Glutamatergic neuron (in vitro differentiated cells): ENCODE measurements at regions not wholly inside any gene's neighbourhood (a gene's known extent, or its start where the extent isn't known, plus 50 kb on each side); places are given as distances from the start of the nearest gene placed in this dataset.
"Not testable (repeated sequence)": the region's sequence is repeated elsewhere in the genome, so short reads cannot be mapped to it uniquely, and the experiment has no call there.

Experiments used
- DNase-seq: peaks from one replicate; pipeline ENCODE4 v3.0.0; 2022
- H3K27ac Mint-ChIP-seq: one replicate; pipeline ENCODE4 v1.8.0; 2020; ENCODE audit warnings: mild to moderate bottlenecking, mixed read lengths, inconsistent platforms; ENCODE audit not compliant: unreplicated experiment
- H3K27me3 Mint-ChIP-seq: one replicate; pipeline ENCODE4 v1.8.0; 2020; ENCODE audit warnings: mild to moderate bottlenecking, moderate library complexity, mixed read lengths, inconsistent platforms; ENCODE audit not compliant: unreplicated experiment
- H3K36me3 Mint-ChIP-seq: one replicate; pipeline ENCODE4 v1.8.0; 2020; ENCODE audit warnings: mild to moderate bottlenecking, mixed read lengths, inconsistent platforms; ENCODE audit not compliant: unreplicated experiment
- H3K4me1 Mint-ChIP-seq: one replicate; pipeline ENCODE4 v1.8.0; 2020; ENCODE audit warnings: mild to moderate bottlenecking, low read depth, mixed read lengths, inconsistent platforms; ENCODE audit not compliant: unreplicated experiment
- H3K4me3 Mint-ChIP-seq: one replicate; pipeline ENCODE4 v1.8.0; 2020; ENCODE audit warnings: mild to moderate bottlenecking, mixed read lengths, inconsistent platforms; ENCODE audit not compliant: unreplicated experiment
- H3K9me3 Mint-ChIP-seq: one replicate; pipeline ENCODE4 v1.8.0; 2020; ENCODE audit warnings: mild to moderate bottlenecking, moderate library complexity, mixed read lengths, inconsistent platforms; ENCODE audit not compliant: unreplicated experiment
- CTCF ChIP-seq: fragments of 200-600 bp; sonication (generic); IDR thresholded peaks from one replicate; pipeline ENCODE4 v1.5.0; 2021; ENCODE audit not compliant: partially characterized antibody, unreplicated experiment

- Mint-ChIP-seq H3K9me3 (peaks cover 1% of the 10 kb centered on the region), H3K27me3 (no peaks in the 10 kb centered on the region), H3K4me1 (peaks cover 5% of the 10 kb centered on the region), H3K4me3 (no peak overlapping the region), H3K36me3 (no peaks in the 10 kb centered on the region), H3K27ac (no peak overlapping the region)
- TF ChIP-seq CTCF, result no peak
- DNase-seq, result no peak
These were observed 104.6 kb downstream of the ZBTB18 start for GRCh38 chr1:244155661-244156060.

- H3K4me1 Mint-ChIP-seq, H3K9me3 Mint-ChIP-seq, DNase-seq, H3K27ac Mint-ChIP-seq, H3K4me3 Mint-ChIP-seq, H3K27me3 Mint-ChIP-seq, H3K36me3 Mint-ChIP-seq: not testable (repeated sequence)
These were observed 105.5 kb downstream of the ZBTB18 start for GRCh38 chr1:244156617-244157016.

- no peak for TF ChIP-seq CTCF
- H3K36me3 Mint-ChIP-seq, result no peaks in the 10 kb centered on the region
- H3K9me3 Mint-ChIP-seq, result peaks cover 1% of the 10 kb centered on the region
These were observed 106.8 kb downstream of the ZBTB18 start for GRCh38 chr1:244157731-244158438.

GRCh38 chr1:244159646-244160045 is 108.6 kb downstream of the ZBTB18 start:
- Mint-ChIP-seq H3K27ac (no peak overlapping the region), H3K9me3 (peaks cover 5% of the 10 kb centered on the region), H3K36me3 (no peaks in the 10 kb centered on the region), H3K27me3 (no peaks in the 10 kb centered on the region), H3K4me3 (no peak overlapping the region), H3K4me1 (peaks cover 5% of the 10 kb centered on the region)
- TF ChIP-seq CTCF, result no peak
- no peak for DNase-seq

More at GRCh38 chr1:244157731-244158438, 106.8 kb downstream of the ZBTB18 start:
- H3K27me3 Mint-ChIP-seq, result no peaks in the 10 kb centered on the region
- DNase-seq, result no peak
- no peak overlapping the region for H3K4me3 Mint-ChIP-seq
- H3K27ac Mint-ChIP-seq, result no peak overlapping the region
- peaks cover 5% of the 10 kb centered on the region for H3K4me1 Mint-ChIP-seq

- Mint-ChIP-seq H3K4me1 (peaks cover 3% of the 10 kb centered on the region), H3K36me3 (no peaks in the 10 kb centered on the region), H3K4me3 (no peak overlapping the region), H3K9me3 (peaks cover 3% of the 10 kb centered on the region), H3K27me3 (no peaks in the 10 kb centered on the region), H3K27ac (no peak overlapping the region)
- no peak for TF ChIP-seq CTCF
- no peak for DNase-seq
These were observed 109.6 kb downstream of the ZBTB18 start for GRCh38 chr1:244160455-244161235.
